ENCODE measurements at regions not wholly inside any gene's neighbourhood (a gene's known extent, or its start where the extent isn't known, plus 50 kb on each side); places are given as distances from the start of the nearest gene placed in this dataset.

- Histone ChIP-seq H2AFZ (ENCODE audit: control insufficient read depth, low read length) (no peak overlapping the region), H3K4me1 (ENCODE audit: control insufficient read depth, extremely low read depth, insufficient read depth, low read length) (no peaks in the 10 kb centered on the region), H3K9ac (ENCODE audit: control insufficient read depth, extremely low read depth, insufficient read depth, low read length) (no peak overlapping the region), H3K4me2 (ENCODE audit: control insufficient read depth, extremely low read depth, insufficient read depth, low read depth, low read length) (no peak overlapping the region), H3K79me2 (ENCODE audit: control insufficient read depth, insufficient read depth, low read length) (no peaks in the 10 kb centered on the region), H3K4me3 (ENCODE audit: control insufficient read depth in 2 of 3, extremely low read depth in 1 of 3, insufficient read depth in 2 of 3, low read depth in 1 of 3, low read length in 3 of 3) (no peak overlapping the region), H3K9me1 (ENCODE audit: control insufficient read depth, extremely low read depth, insufficient read depth, low read length) (no peaks in the 10 kb centered on the region), H3K36me3 (ENCODE audit: control insufficient read depth in 2 of 2, extremely low read depth in 1 of 2, insufficient read depth in 2 of 2, low read length in 2 of 2) (no peaks in the 10 kb centered on the region), H3K9me3 (ENCODE audit: control insufficient read depth, low read depth, low read length) (no peaks in the 10 kb centered on the region), H3K27ac (ENCODE audit: control insufficient read depth, insufficient read depth, low read length) (no peak overlapping the region), H4K20me1 (ENCODE audit: control insufficient read depth, extremely low read depth, insufficient read depth, low read length) (no peaks in the 10 kb centered on the region), H3K27me3 (ENCODE audit: control insufficient read depth, extremely low read depth, insufficient read depth, low read length) (no peaks in the 10 kb centered on the region)
- dilution Hi-C loops (cut with MboI; ENCODE audit: extremely low pct_ligation_motif_present, low sequenced_read_pairs) = no loop called here
- TF ChIP-seq CTCF (optimal IDR thresholded peaks at IDR 0.05 in 1 of 3, IDR thresholded peaks at IDR 0.05 in 1 of 3, conservative IDR thresholded peaks at IDR 0.05 in 1 of 3; ENCODE audit: extremely low read depth in 1 of 3, insufficient read depth in 2 of 3, low read length in 3 of 3) (no peak), EZH2 (IDR thresholded peaks at IDR 0.05; ENCODE audit: low read length) (no peak)
- peak; percentile 13 for FAIRE-seq
- no peak for DNase-seq (ENCODE audit: low read depth, low spot score)
Measured at GRCh38 chr13:76723551-76724232, 162.5 kb downstream of the KCTD12 start.

- H3K27me3 ChIP-seq (ENCODE audit: control insufficient read depth, extremely low read depth, insufficient read depth, low read length) = no peaks in the 10 kb centered on the region
- no peak overlapping the region for H3K4me2 ChIP-seq (ENCODE audit: control insufficient read depth, extremely low read depth, insufficient read depth, low read depth, low read length)
- no peaks in the 10 kb centered on the region for H3K36me3 ChIP-seq (ENCODE audit: control insufficient read depth in 2 of 2, extremely low read depth in 1 of 2, insufficient read depth in 2 of 2, low read length in 2 of 2)
- no peak overlapping the region for H3K27ac ChIP-seq (ENCODE audit: control insufficient read depth, insufficient read depth, low read length)
- no peaks in the 10 kb centered on the region for H3K9me1 ChIP-seq (ENCODE audit: control insufficient read depth, extremely low read depth, insufficient read depth, low read length)
- FAIRE-seq (no peak), DNase-seq (ENCODE audit: low read depth, low spot score) (no peak)
- H3K79me2 ChIP-seq (ENCODE audit: control insufficient read depth, insufficient read depth, low read length) = no peaks in the 10 kb centered on the region
- no peaks in the 10 kb centered on the region for H4K20me1 ChIP-seq (ENCODE audit: control insufficient read depth, extremely low read depth, insufficient read depth, low read length)
- H2AFZ ChIP-seq (ENCODE audit: control insufficient read depth, low read length) = no peak overlapping the region
- H3K4me1 ChIP-seq (ENCODE audit: control insufficient read depth, extremely low read depth, insufficient read depth, low read length) = no peaks in the 10 kb centered on the region
- no peaks in the 10 kb centered on the region for H3K9me3 ChIP-seq (ENCODE audit: control insufficient read depth, low read depth, low read length)
- dilution Hi-C loops (cut with MboI; ENCODE audit: extremely low pct_ligation_motif_present, low sequenced_read_pairs) = no loop called here
- no peak overlapping the region for H3K4me3 ChIP-seq (ENCODE audit: control insufficient read depth in 2 of 3, extremely low read depth in 1 of 3, insufficient read depth in 2 of 3, low read depth in 1 of 3, low read length in 3 of 3)
- TF ChIP-seq EZH2 (IDR thresholded peaks at IDR 0.05; ENCODE audit: low read length) (no peak), CTCF (optimal IDR thresholded peaks at IDR 0.05 in 1 of 3, IDR thresholded peaks at IDR 0.05 in 1 of 3, conservative IDR thresholded peaks at IDR 0.05 in 1 of 3; ENCODE audit: extremely low read depth in 1 of 3, insufficient read depth in 2 of 3, low read length in 3 of 3) (no peak)
- no peak overlapping the region for H3K9ac ChIP-seq (ENCODE audit: control insufficient read depth, extremely low read depth, insufficient read depth, low read length)
Measured at GRCh38 chr13:76722782-76723181, 163.4 kb downstream of the KCTD12 start.
